Umbilical cord (tissue), 1 donor: ENCODE measurements at regions not wholly inside any gene's neighbourhood (a gene's known extent, or its start where the extent isn't known, plus 50 kb on each side); places are given as distances from the start of the nearest gene placed in this dataset.
A peak's percentile ranks its signal among the peaks of the same experiment; 100 is the strongest.
"Not testable (repeated sequence)": the region's sequence is repeated elsewhere in the genome, so short reads cannot be mapped to it uniquely, and the experiment has no call there.

Source experiments
- DNase-seq: peaks from one replicate; pipeline ENCODE4 v3.0.0-alpha.2; 2015; ENCODE audit warnings: low spot score

GRCh38 chr17:33562792-33563191 lies 269.7 kb upstream of the ASIC2 start:
- DNase-seq, result no peak

- no peak for DNase-seq
These were observed 271.1 kb upstream of the ASIC2 start for GRCh38 chr17:33564146-33564545.

- no peak for DNase-seq
These were observed 274.1 kb upstream of the ASIC2 start for GRCh38 chr17:33567223-33567622.

GRCh38 chr17:33572615-33573014 lies 279.5 kb upstream of the ASIC2 start:
- no peak for DNase-seq

- DNase-seq, result no peak
These were observed 281.9 kb upstream of the ASIC2 start for GRCh38 chr17:33574942-33575445.

DNA sequence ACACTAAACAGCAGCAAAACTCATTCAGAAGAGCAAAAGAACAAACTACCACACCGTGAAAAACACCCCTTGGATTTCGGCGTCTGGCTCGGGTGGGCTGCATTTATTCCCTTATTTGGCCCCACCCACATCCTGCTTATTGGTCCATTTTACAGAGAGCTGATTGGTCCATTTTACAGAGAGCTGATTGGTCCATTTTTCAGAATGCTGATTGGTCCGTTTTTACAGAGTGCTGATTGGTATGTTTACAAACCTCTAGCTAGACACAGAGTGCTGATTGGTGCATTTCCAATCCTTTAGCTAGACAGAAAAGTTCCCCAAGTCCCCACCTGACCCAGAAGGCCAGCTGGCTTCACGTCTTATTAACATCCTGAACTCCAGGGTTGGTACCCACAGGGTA lies 286.6 kb upstream of the ASIC2 start:
- DNase-seq, result not testable (repeated sequence)

DNA sequence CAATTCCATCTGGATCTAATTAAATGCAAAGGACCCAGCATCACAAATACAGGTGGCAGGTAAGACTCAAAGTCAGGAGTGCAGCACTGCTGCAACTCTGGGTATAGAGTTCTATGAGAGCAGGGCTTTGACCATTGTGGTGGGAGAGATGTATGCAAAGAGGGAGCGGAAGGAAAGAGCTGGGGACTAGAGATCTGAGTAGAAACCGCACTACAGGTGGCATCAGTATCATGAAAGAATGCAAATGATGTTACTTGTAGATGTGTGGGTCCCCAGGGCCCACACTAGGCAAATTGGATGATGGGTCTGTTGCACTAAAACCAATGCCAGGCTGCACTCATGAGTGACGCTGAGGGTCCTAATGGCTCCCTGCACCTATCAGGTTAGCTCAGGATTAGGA lies 287.1 kb upstream of the ASIC2 start:
- DNase-seq, result no peak

DNA sequence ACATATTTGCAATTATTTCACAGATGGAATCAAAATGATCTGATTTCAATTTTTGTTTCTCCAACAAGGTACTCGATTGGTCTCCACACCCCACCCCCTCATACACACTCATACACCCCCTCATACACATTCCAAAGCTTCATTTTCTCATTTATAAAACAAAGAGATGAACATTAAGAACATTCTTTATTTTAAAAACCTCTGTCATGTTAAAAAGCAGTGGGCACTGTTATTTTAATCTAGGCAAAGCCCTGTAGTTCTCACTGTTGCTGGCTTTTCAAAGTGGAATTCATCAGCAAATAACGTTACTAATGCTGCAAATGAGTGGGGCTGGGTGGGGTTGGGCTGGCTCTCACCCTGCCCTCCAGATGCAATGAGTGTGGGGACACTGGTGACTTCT lies 289.6 kb upstream of the ASIC2 start:
- no peak for DNase-seq

- no peak for DNase-seq
These were observed 290.7 kb upstream of the ASIC2 start for GRCh38 chr17:33583518-33584417.

GRCh38 chr17:33593991-33594390 lies 300.9 kb upstream of the ASIC2 start:
- no peak for DNase-seq

GRCh38 chr17:33595828-33596227 lies 302.7 kb upstream of the ASIC2 start:
- no peak for DNase-seq

DNA sequence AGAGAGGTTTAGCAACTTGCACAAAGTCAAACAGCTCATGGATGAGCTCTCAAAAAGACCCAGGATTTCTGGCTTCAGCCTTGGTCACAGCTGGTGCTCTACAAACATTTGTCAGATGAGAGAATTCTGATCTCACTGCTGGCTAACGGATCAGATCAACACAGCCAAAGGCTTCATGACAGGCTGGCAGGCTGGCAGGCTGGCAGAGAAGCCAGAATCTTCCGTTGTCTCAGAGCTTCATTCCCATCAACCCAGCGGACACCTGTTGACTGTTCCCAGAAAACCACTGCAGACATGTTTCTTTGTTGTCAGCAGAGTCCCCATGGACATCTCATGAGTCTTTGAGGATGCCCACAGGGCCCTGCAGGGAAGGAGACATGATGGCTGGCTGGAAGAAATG lies 303.8 kb upstream of the ASIC2 start:
- DNase-seq, result no peak

- DNase-seq, result no peak
These were observed 305.7 kb upstream of the ASIC2 start for GRCh38 chr17:33598797-33599196.

DNA sequence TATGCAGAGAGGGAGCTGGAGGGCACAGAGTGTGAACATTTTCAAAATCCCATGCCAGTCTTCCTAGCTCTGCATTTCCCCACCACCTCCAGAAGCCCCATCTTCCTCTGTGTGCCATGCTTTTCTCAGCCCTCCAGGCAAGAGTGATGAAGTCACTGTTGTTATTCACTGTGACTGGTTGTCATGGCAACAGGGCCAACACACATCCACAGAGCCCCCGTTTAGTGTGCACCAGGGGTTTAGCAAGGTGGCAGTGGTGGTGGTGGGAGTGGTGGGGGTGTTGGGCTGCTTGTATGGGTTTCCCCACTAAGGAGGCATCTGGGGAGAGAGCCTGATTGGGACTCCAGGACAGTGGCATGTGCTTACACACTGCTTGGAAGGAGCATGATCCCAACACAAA lies 309.9 kb upstream of the ASIC2 start:
- no peak for DNase-seq

- no peak for DNase-seq
These were observed 310.7 kb upstream of the ASIC2 start for GRCh38 chr17:33603789-33604188.

GRCh38 chr17:33611532-33611931 lies 318.4 kb upstream of the ASIC2 start:
- DNase-seq, result no peak

GRCh38 chr17:33615861-33616260 lies 322.8 kb upstream of the ASIC2 start:
- DNase-seq, result no peak

DNA sequence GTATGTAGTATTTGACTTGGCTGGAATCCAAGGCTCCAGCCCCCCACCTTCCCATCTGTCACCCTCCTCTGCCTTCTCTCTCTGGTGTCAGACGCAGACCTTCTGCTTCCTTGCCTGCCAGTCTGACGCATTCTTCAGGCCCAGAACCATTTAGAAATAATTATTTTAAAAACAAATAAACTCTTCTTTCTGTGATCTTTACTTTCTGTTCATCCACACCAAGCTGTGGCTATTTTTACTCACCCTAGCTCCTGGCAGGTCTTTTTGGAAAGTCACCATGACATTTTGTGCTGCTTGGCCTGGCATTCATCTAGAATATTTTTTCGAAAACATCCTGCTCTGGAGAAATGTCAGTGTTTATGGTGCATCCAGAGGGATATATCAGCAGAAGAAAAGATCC lies 330.7 kb upstream of the ASIC2 start:
- DNase-seq, result no peak

GRCh38 chr17:33628500-33629346 lies 335.6 kb upstream of the ASIC2 start:
- peak; percentile 21 for DNase-seq

DNA sequence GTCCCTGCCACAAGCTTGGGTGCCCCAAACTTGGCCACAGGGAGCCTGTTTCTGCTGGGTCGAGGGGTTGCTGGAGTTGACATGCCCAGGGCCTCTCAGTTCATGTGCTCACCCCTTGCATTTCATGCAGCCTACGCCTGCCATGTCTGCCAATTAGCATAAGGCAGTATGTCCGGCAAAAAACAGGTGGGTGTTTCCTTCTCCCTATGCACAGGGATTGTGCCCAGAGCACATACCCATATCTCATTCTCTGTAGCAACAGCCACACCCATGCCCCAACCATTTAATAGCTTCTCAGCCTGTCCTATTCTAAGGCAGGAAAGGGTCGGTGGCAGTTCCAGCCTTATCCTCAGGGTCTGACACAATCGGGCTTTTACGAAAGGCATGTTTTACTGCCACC lies 340.4 kb upstream of the ASIC2 start:
- no peak for DNase-seq

DNA sequence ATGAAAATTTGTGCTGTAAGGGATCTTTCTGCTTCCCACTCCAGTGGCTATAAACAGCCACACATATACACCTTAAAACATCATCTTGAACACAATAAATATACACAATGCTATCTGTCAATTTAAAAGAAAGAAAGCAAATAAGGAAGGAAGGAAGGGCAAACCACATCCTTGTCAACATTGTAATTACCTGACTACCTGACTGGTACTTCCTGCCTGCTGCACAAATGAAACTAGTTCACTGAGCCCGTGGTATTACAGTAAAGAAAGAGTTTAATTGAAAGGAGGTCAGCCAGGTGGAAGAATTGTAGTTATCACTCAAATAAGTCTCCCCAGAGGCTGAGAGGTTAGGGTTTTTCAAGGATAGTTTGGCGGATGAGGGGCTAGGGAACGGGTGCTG lies 344.4 kb upstream of the ASIC2 start:
- no peak for DNase-seq

GRCh38 chr17:33639103-33639880 lies 346.2 kb upstream of the ASIC2 start:
- no peak for DNase-seq
